BJ (cell line): ENCODE measurements at regions not wholly inside any gene's neighbourhood (a gene's known extent, or its start where the extent isn't known, plus 50 kb on each side); places are given as distances from the start of the nearest gene placed in this dataset.

ENCODE experiments used
- CTCF ChIA-PET: fragments of 350-600 bp; formaldehyde crosslinking; extraction: SDS; loops from one replicate; lab custom pipeline; 2021; ENCODE audit warnings: antibody characterized with exemption, inconsistent platforms; lab: Yijun Ruan, JAX
- POLR2A ChIA-PET: fragments of 300-600 bp; sonication (Branson Sonifier 250); formaldehyde crosslinking; extraction: SDS; loops from one replicate; lab custom pipeline; 2021; ENCODE audit warnings: antibody characterized with exemption; lab: Charles Lee
- DNase-seq: peaks from one replicate; pipeline ENCODE4 v3.0.0-alpha.2; 2011; ENCODE audit warnings: low read depth
- H3K27me3 ChIP-seq: 2 replicates; pipeline ENCODE4 v1.6.0; 2011; ENCODE audit warnings: low read length; ENCODE audit not compliant: control insufficient read depth, insufficient read depth
- H3K36me3 ChIP-seq: 2 replicates; pipeline ENCODE4 v1.5.1; 2011; ENCODE audit warnings: low read length; ENCODE audit not compliant: control insufficient read depth, insufficient read depth
- H3K4me3 ChIP-seq: 2 replicates; pipeline ENCODE4 v1.5.1; 2011; ENCODE audit warnings: low read depth, mild to moderate bottlenecking, control low read depth, low read length
- CTCF ChIP-seq: IDR thresholded peaks from 2 replicates; pipeline ENCODE4 v1.5.1; 2011; ENCODE audit warnings: low read depth, mild to moderate bottlenecking, control low read depth, inconsistent platforms, low read length, moderate library complexity; ENCODE audit not compliant: insufficient read depth

- no peak for DNase-seq
- CTCF ChIA-PET, result interaction anchor here (1.1 to 2.7 kb wide), 2 partner anchors 14 to 15 kb away, joined by 3 to 10 read pairs; no protein-coding TSS in a partner anchor
- Histone ChIP-seq H3K27me3 (no peaks in the 10 kb centered on the region), H3K36me3 (peaks cover 10% of the 10 kb centered on the region), H3K4me3 (no peak overlapping the region)
- POLR2A ChIA-PET, result no interaction called here
- TF ChIP-seq CTCF, result no peak
Observed at GRCh38 chr21:36246080-36246631, 73.8 kb upstream of the MORC3 start.

DNA sequence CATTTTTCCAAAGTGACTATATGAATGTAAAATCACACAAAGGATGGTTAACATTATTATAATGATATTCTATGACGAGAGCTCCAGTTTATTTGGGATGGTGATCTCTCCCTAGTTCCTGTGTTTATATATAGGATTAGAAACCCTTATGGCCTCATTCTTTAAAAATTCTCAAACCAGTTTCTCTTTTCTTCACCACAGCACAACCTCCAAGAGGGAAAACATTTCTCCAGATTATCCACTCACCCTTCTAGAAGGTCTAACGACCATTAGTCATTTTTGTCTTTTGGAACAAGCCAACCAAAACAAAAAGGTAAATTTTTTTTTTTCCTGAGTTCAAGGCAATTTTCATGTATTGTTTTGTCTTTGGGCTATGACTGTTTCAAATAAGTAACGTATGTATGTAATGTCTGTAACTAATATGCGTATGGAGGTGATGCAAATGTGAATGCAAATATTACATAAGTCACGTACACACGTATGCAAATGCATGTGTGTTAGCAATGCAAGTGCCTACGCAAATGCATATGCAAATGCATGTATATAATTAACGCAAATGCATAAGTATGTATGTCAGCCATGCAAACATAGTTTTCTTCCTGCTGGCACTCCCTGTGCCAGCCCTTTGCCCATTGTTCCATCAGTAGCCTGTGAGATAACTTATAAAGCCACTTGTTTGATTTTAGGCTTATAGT, 72.5 kb upstream of the MORC3 start:
- Histone ChIP-seq H3K36me3 (peaks cover 10% of the 10 kb centered on the region), H3K27me3 (no peaks in the 10 kb centered on the region), H3K4me3 (no peak overlapping the region)
- ChIA-PET POLR2A (no interaction called here), CTCF (interaction anchor here (2.7 kb wide), 1 partner anchor 14 kb away, joined by 10 read pairs; no protein-coding TSS in a partner anchor)
- no peak for DNase-seq
- no peak for TF ChIP-seq CTCF

- POLR2A ChIA-PET, result no interaction called here
- no peak for DNase-seq
- CTCF ChIA-PET, result interaction anchor here (3.3 kb wide), 1 partner anchor 11 kb away, joined by 12 read pairs; no protein-coding TSS in a partner anchor
- H3K27me3 ChIP-seq, result no peaks in the 10 kb centered on the region
- no peak overlapping the region for H3K4me3 ChIP-seq
- H3K36me3 ChIP-seq, result peaks cover 12% of the 10 kb centered on the region
- TF ChIP-seq CTCF, result no peak
Observed at GRCh38 chr21:36249576-36250422, 70.2 kb upstream of the MORC3 start.

DNA sequence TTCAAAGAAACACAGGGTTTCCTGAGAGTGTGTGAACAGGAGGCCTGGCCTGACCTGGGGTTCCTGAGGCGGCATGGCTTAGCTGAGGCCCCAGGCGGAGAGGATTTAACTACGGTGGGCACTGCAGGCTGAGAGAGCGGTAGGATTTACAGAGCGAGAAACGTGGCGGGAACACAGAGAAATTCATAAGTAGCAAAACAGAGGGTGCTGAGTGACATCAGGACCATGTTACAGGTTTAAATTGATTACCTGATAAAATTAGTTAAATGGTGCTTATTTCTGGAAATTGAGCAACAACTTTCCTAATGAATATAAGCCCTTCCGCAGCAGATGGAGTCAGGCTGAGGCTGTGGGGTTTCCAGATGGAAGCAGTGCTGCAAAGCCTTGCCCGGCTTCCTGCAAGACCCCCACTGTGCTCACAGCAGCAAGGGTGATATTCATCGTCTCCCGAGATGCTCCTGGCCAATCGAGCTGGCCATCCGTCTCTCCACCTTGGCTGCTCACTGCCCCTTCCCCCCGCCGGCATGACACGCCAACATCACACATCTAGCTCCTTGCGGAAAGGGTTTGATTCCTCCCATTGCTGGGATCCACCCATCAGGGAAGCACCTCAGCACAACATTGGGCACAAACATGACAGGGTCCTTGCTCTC, 69.4 kb upstream of the MORC3 start:
- ChIA-PET POLR2A (no interaction called here), CTCF (interaction anchor here (3.3 kb wide), 1 partner anchor 10 kb away, joined by 12 read pairs; no protein-coding TSS in a partner anchor)
- Histone ChIP-seq H3K27me3 (no peaks in the 10 kb centered on the region), H3K4me3 (no peak overlapping the region), H3K36me3 (peaks cover 8% of the 10 kb centered on the region)
- no peak for TF ChIP-seq CTCF
- DNase-seq, result no peak
